Neuronal stem cell (in vitro differentiated cells): ENCODE measurements at regions not wholly inside any gene's neighbourhood (a gene's known extent, or its start where the extent isn't known, plus 50 kb on each side); places are given as distances from the start of the nearest gene placed in this dataset.
"Not testable (repeated sequence)": the region's sequence is repeated elsewhere in the genome, so short reads cannot be mapped to it uniquely, and the experiment has no call there.

Experiments used
- DNase-seq: peaks from one replicate; pipeline ENCODE4 v3.0.0-alpha.2; 2013; ENCODE audit warnings: low spot score
- H2AFZ ChIP-seq: one replicate; pipeline ENCODE4 v1.6.1; 2013; ENCODE audit warnings: mild to moderate bottlenecking, low read length, inconsistent platforms
- H2AK5ac ChIP-seq: 2 replicates; pipeline ENCODE4 v1.6.1; 2013; ENCODE audit warnings: low read depth, mild to moderate bottlenecking, inconsistent platforms, low read length, moderate library complexity, mixed read lengths
- H2BK120ac ChIP-seq: 2 replicates; pipeline ENCODE4 v1.6.1; 2013; ENCODE audit warnings: low read depth, mild to moderate bottlenecking, inconsistent platforms, low read length, moderate library complexity, mixed read lengths
- H2BK12ac ChIP-seq: one replicate; pipeline ENCODE4 v1.6.1; 2013; ENCODE audit warnings: low read length, inconsistent platforms
- H2BK15ac ChIP-seq: 2 replicates; pipeline ENCODE4 v1.6.1; 2013; ENCODE audit warnings: mild to moderate bottlenecking, low read length, inconsistent platforms, mixed read lengths
- H2BK5ac ChIP-seq: one replicate; pipeline ENCODE4 v1.6.1; 2013; ENCODE audit warnings: inconsistent platforms, mild to moderate bottlenecking, low read length, moderate library complexity
- H3K14ac ChIP-seq: one replicate; pipeline ENCODE4 v1.6.1; 2013; ENCODE audit warnings: low read length, inconsistent platforms
- H3K18ac ChIP-seq: 2 replicates; pipeline ENCODE4 v1.6.1; 2013; ENCODE audit warnings: low read length, inconsistent platforms
- H3K23ac ChIP-seq: 2 replicates; pipeline ENCODE4 v1.6.1; 2013; ENCODE audit warnings: low read depth, mild to moderate bottlenecking, mixed read lengths, low read length, inconsistent platforms; ENCODE audit not compliant: poor library complexity
- H3K27ac ChIP-seq: replicated peaks from 3 replicates; pipeline ENCODE4 v1.5.1; 2013; ENCODE audit warnings: low read length, inconsistent platforms
- H3K27me3 ChIP-seq, 3 experiments: 2 replicates each; pipeline ENCODE4 v1.6.1; 2013; ENCODE audit warnings: low read length in 3 of 3, mild to moderate bottlenecking in 2 of 3, inconsistent platforms in 1 of 3, low read depth in 1 of 3, mixed read lengths in 1 of 3, moderate library complexity in 1 of 3; ENCODE audit not compliant: control insufficient read depth in 3 of 3, insufficient read depth in 3 of 3
- H3K36me3 ChIP-seq, 2 donors: replicated peaks in 1 of 2; 2 replicates each; pipeline ENCODE4 v1.6.1; 2013; ENCODE audit warnings: low read length in 2 of 2; ENCODE audit not compliant: control insufficient read depth in 2 of 2, insufficient read depth in 2 of 2
- H3K4ac ChIP-seq: 2 replicates; pipeline ENCODE4 v1.6.1; 2013; ENCODE audit warnings: inconsistent platforms, mild to moderate bottlenecking, low read length, moderate library complexity
- H3K4me1 ChIP-seq, 2 donors: 1 replicate in 1 of 2; 2 replicates in 1 of 2; pipeline ENCODE4 v1.6.1; 2013; ENCODE audit warnings: low read length in 2 of 2, low read depth in 1 of 2; ENCODE audit not compliant: control insufficient read depth in 2 of 2, insufficient read depth in 1 of 2
- H3K4me2 ChIP-seq: one replicate; pipeline ENCODE4 v1.6.1; 2013; ENCODE audit warnings: mild to moderate bottlenecking, low read length, inconsistent platforms; ENCODE audit not compliant: insufficient read depth, poor library complexity, severe bottlenecking
- H3K4me3 ChIP-seq, 2 donors: 2 replicates each; pipeline ENCODE4 v1.5.1; 2013; ENCODE audit warnings: low read length in 2 of 2, mild to moderate bottlenecking in 2 of 2, inconsistent platforms in 1 of 2, moderate library complexity in 1 of 2
- H3K79me1 ChIP-seq: one replicate; pipeline ENCODE4 v1.6.1; 2013; ENCODE audit warnings: low read depth, mild to moderate bottlenecking, inconsistent platforms, low read length, moderate library complexity
- H3K9ac ChIP-seq: one replicate; pipeline ENCODE4 v1.6.1; 2013; ENCODE audit warnings: mild to moderate bottlenecking, low read depth, low read length, inconsistent platforms; ENCODE audit not compliant: poor library complexity
- H3K9me3 ChIP-seq, 2 donors: replicated peaks in 1 of 2; 2 replicates each; pipeline versions ENCODE3 to v1.6.1; 2013; ENCODE audit warnings: low read length in 2 of 2, mild to moderate bottlenecking in 2 of 2, inconsistent platforms in 1 of 2, low read depth in 1 of 2, mixed read lengths in 1 of 2, moderate library complexity in 1 of 2; ENCODE audit not compliant: control insufficient read depth in 2 of 2, insufficient read depth in 1 of 2
- H4K8ac ChIP-seq: one replicate; pipeline ENCODE4 v1.6.1; 2013; ENCODE audit warnings: low read depth, mild to moderate bottlenecking, inconsistent platforms, low read length, moderate library complexity
- H4K91ac ChIP-seq: one replicate; pipeline ENCODE4 v1.6.1; 2013; ENCODE audit warnings: low read length, low read depth, mild to moderate bottlenecking, inconsistent platforms; ENCODE audit not compliant: poor library complexity
- WGBS, 2 donors: extraction: QIAGEN DNeasy Blood & Tissue Kit; methylation state at CpG; one replicate each; pipeline ENCODE4 v1.1.7; 2013; ENCODE audit warnings: missing lambda C conversion rate in 2 of 2, mixed read lengths in 1 of 2; ENCODE audit not compliant: insufficient read length in 2 of 2, insufficient replicate concordance in 1 of 2; ENCODE audit errors: extremely low coverage in 2 of 2; 5-methylcytosine and 5-hydroxymethylcytosine counted together

- not testable (repeated sequence) for DNase-seq, H2BK12ac ChIP-seq, H3K4ac ChIP-seq, H3K36me3 ChIP-seq, H4K8ac ChIP-seq, H3K9me3 ChIP-seq, H3K18ac ChIP-seq, H2BK120ac ChIP-seq, H3K4me1 ChIP-seq, H3K9ac ChIP-seq, H3K23ac ChIP-seq, H3K4me3 ChIP-seq, H2AFZ ChIP-seq, H2BK5ac ChIP-seq, H3K14ac ChIP-seq, H2BK15ac ChIP-seq, H3K27me3 ChIP-seq, H3K79me1 ChIP-seq, H3K27ac ChIP-seq, H2AK5ac ChIP-seq, H3K4me2 ChIP-seq, H4K91ac ChIP-seq
- WGBS, 2 donors: no CpG with 5 or more reads among the region's 2 CpGs
Observed at GRCh38 chr1:206391903-206392302, 78.4 kb upstream of the IKBKE start.

GRCh38 chr1:206397501-206397900 lies 72.8 kb upstream of the IKBKE start:
- not testable (repeated sequence) for H3K4me3 ChIP-seq, H3K4me2 ChIP-seq, H3K18ac ChIP-seq, H4K91ac ChIP-seq, H3K23ac ChIP-seq, H3K14ac ChIP-seq, H2AFZ ChIP-seq, H2BK12ac ChIP-seq, H3K4me1 ChIP-seq, DNase-seq, H2BK120ac ChIP-seq, H3K27me3 ChIP-seq, H2BK5ac ChIP-seq, H3K4ac ChIP-seq, H2AK5ac ChIP-seq, H3K9ac ChIP-seq, H2BK15ac ChIP-seq, H3K79me1 ChIP-seq, H3K27ac ChIP-seq, H4K8ac ChIP-seq, H3K9me3 ChIP-seq
- peaks cover 0 to 11% of the 10 kb centered on the region in 2 donors for H3K36me3 ChIP-seq
- no CpG with 5 or more reads among the region's 6 CpGs for WGBS, 2 donors

GRCh38 chr1:206398261-206398660 lies 72.0 kb upstream of the IKBKE start:
- H2AK5ac ChIP-seq, H3K18ac ChIP-seq, H3K9ac ChIP-seq, H2BK5ac ChIP-seq, H3K23ac ChIP-seq, H3K9me3 ChIP-seq, H3K27ac ChIP-seq, H3K79me1 ChIP-seq, H3K4me1 ChIP-seq, H4K8ac ChIP-seq, H3K27me3 ChIP-seq, H2BK15ac ChIP-seq, DNase-seq, H4K91ac ChIP-seq, H2BK120ac ChIP-seq, H2AFZ ChIP-seq, H3K14ac ChIP-seq, H3K4me2 ChIP-seq, H3K4ac ChIP-seq, H3K4me3 ChIP-seq, H2BK12ac ChIP-seq: not testable (repeated sequence)
- peaks cover 0 to 11% of the 10 kb centered on the region in 2 donors for H3K36me3 ChIP-seq
- no CpG with 5 or more reads among the region's 3 CpGs for WGBS, 2 donors

- H3K4ac ChIP-seq, H3K18ac ChIP-seq, H4K8ac ChIP-seq, H2BK12ac ChIP-seq, H3K9ac ChIP-seq, H3K79me1 ChIP-seq, H3K4me3 ChIP-seq, H2BK120ac ChIP-seq, DNase-seq, H2AFZ ChIP-seq, H3K4me1 ChIP-seq, H2BK5ac ChIP-seq, H3K27ac ChIP-seq, H3K4me2 ChIP-seq, H3K36me3 ChIP-seq, H2AK5ac ChIP-seq, H3K23ac ChIP-seq, H3K14ac ChIP-seq, H2BK15ac ChIP-seq, H3K27me3 ChIP-seq, H3K9me3 ChIP-seq, H4K91ac ChIP-seq: not testable (repeated sequence)
- no CpG with 5 or more reads among the region's 5 CpGs for WGBS, 2 donors
Observed at GRCh38 chr1:206403612-206404307, 66.5 kb upstream of the IKBKE start.
